BJ (cell line): ENCODE measurements at regions not wholly inside any gene's neighbourhood (a gene's known extent, or its start where the extent isn't known, plus 50 kb on each side); places are given as distances from the start of the nearest gene placed in this dataset.
"Not testable (repeated sequence)": the region's sequence is repeated elsewhere in the genome, so short reads cannot be mapped to it uniquely, and the experiment has no call there.

Experiments used
- CTCF ChIA-PET: fragments of 350-600 bp; formaldehyde crosslinking; extraction: SDS; loops from one replicate; lab custom pipeline; 2021; ENCODE audit warnings: antibody characterized with exemption, inconsistent platforms; lab: Yijun Ruan, JAX
- POLR2A ChIA-PET: fragments of 300-600 bp; sonication (Branson Sonifier 250); formaldehyde crosslinking; extraction: SDS; loops from one replicate; lab custom pipeline; 2021; ENCODE audit warnings: antibody characterized with exemption; lab: Charles Lee
- DNase-seq: peaks from one replicate; pipeline ENCODE4 v3.0.0-alpha.2; 2011; ENCODE audit warnings: low read depth
- H3K27me3 ChIP-seq: 2 replicates; pipeline ENCODE4 v1.6.0; 2011; ENCODE audit warnings: low read length; ENCODE audit not compliant: control insufficient read depth, insufficient read depth
- H3K36me3 ChIP-seq: 2 replicates; pipeline ENCODE4 v1.5.1; 2011; ENCODE audit warnings: low read length; ENCODE audit not compliant: control insufficient read depth, insufficient read depth
- H3K4me3 ChIP-seq: 2 replicates; pipeline ENCODE4 v1.5.1; 2011; ENCODE audit warnings: low read depth, mild to moderate bottlenecking, control low read depth, low read length
- CTCF ChIP-seq: IDR thresholded peaks from 2 replicates; pipeline ENCODE4 v1.5.1; 2011; ENCODE audit warnings: low read depth, mild to moderate bottlenecking, control low read depth, inconsistent platforms, low read length, moderate library complexity; ENCODE audit not compliant: insufficient read depth

DNA sequence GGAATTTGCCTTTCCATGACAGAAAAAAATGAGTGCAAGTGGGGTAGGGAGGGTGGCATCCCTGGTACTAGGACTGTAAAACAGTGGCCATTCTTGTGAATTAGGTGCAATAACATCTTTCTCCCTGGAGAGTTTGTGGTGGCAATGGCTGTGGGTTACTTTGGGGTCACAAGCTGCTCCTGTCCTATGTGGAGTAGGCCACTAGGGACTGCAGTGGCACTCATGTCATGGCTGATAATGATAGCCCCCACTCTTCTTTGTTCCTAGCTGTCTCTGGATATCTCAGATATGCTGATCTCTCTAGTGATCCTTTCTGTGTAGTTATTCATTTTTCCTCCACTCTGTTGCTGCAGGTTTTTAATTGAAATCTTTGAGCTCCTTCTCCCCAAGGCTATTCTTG, 270.5 kb upstream of the CHORDC1 start:
- ChIA-PET POLR2A (no interaction called here), CTCF (no interaction called here)
- Histone ChIP-seq H3K4me3 (no peak overlapping the region), H3K36me3 (no peaks in the 10 kb centered on the region), H3K27me3 (no peaks in the 10 kb centered on the region)
- DNase-seq: no peak
- TF ChIP-seq CTCF: no peak

- no peak for TF ChIP-seq CTCF
- Histone ChIP-seq H3K4me3 (no peak overlapping the region), H3K36me3 (no peaks in the 10 kb centered on the region), H3K27me3 (no peaks in the 10 kb centered on the region)
- DNase-seq: no peak
- POLR2A ChIA-PET: no interaction called here
- CTCF ChIA-PET: no interaction called here
These were observed 268.6 kb upstream of the CHORDC1 start for GRCh38 chr11:90491466-90491865.

DNA sequence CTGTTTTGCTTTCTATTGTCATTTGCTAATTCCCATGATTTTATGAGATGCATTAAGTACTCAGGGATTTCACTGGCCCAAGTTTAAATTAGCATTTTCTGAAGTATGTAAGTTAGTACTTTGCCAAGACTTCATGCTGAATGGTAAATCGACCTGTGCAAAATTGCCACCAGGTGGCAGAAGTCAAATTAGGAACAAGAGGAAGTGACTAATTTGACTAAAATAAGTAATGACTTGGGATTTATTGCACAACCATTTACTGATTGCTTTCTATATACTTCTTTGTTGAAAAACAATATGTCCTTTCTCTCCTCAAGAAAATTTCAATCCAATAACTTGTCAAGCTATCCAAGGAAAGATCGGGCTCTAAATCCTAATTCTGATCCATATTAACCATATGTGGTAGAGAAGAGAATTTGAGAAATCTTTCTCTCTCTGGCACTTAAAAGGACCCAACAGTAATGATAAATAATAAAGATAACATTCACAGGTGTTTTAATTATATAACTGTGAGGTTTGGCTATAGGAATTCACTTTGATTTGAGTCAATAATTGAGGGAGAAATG, 253.7 kb upstream of the CHORDC1 start:
- POLR2A ChIA-PET: no interaction called here
- H3K27me3 ChIP-seq: no peaks in the 10 kb centered on the region
- no peak for DNase-seq
- CTCF ChIA-PET: no interaction called here
- H3K4me3 ChIP-seq: no peak overlapping the region
- no peaks in the 10 kb centered on the region for H3K36me3 ChIP-seq
- no peak for TF ChIP-seq CTCF

DNA sequence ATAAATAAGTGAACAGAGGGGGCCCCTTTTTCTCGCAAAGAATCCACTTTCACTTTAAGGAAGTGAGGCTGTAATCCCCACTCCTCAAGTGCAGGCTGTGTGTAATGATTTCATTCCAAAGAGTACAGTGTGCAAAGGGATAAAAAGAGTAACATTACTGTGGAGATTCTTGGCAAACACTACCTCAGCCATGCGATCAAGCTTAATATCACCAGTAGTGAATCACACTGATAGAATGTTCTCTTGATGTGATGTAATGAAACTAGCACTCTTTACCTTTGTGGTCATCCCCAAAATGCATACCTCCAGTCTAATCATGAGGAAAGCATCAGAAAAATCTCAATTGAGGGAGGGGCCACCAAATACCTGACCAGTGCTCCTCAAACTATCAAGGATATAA, 246.1 kb upstream of the CHORDC1 start:
- POLR2A ChIA-PET: no interaction called here
- no peak for DNase-seq
- TF ChIP-seq CTCF: no peak
- Histone ChIP-seq H3K4me3 (no peak overlapping the region), H3K36me3 (no peaks in the 10 kb centered on the region), H3K27me3 (no peaks in the 10 kb centered on the region)
- CTCF ChIA-PET: no interaction called here

GRCh38 chr11:90465553-90465952, 242.7 kb upstream of the CHORDC1 start:
- Histone ChIP-seq H3K4me3 (no peak overlapping the region), H3K36me3 (no peaks in the 10 kb centered on the region), H3K27me3 (no peaks in the 10 kb centered on the region)
- CTCF ChIA-PET: no interaction called here
- no peak for DNase-seq
- TF ChIP-seq CTCF: no peak
- POLR2A ChIA-PET: no interaction called here

- CTCF ChIA-PET, H3K27me3 ChIP-seq, H3K4me3 ChIP-seq, POLR2A ChIA-PET, DNase-seq, H3K36me3 ChIP-seq: not testable (repeated sequence)
These were observed 232.6 kb upstream of the CHORDC1 start for GRCh38 chr11:90455347-90455920.
